ENCODE measurements at regions not wholly inside any gene's neighbourhood (a gene's known extent, or its start where the extent isn't known, plus 50 kb on each side); places are given as distances from the start of the nearest gene placed in this dataset.
"Not testable (repeated sequence)": the region's sequence is repeated elsewhere in the genome, so short reads cannot be mapped to it uniquely, and the experiment has no call there.

DNA sequence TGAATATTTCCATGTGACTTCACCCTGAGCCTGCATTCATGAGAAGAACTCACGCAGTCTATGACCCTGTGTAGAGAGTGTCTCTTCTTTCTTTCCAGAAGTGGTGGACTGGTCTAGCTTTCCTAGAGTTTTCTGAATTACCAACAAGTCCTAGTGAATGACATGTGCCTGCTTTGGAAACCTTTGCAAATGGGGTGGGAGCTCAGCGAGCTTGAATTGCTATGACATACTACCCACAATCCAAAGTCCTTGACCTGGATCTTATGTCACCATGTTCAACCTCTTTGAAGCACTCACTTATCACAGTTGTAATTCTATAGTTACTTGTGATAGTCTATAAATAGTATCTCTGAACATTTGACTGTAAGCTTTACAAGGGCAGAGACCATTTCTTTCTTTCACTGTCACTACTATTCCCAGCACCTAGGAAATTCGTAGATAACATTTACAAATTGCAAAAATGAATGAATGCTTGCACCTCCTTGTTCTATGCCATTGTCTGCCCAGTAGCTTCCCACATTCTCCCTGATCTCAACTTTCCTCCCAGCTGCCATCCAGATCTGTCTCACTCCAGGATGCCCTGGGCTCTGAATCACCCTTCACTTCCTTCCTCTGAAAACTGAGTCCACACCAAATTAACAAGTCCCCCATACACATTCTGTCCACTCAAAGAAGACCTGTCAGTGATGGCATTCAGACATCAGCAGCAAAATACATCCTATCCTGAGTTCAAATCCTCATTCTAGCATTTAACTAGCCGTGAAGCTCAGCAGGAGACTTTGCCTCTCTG is 201.9 kb upstream of the SESN3 start:
- no peak for DNase-seq

DNA sequence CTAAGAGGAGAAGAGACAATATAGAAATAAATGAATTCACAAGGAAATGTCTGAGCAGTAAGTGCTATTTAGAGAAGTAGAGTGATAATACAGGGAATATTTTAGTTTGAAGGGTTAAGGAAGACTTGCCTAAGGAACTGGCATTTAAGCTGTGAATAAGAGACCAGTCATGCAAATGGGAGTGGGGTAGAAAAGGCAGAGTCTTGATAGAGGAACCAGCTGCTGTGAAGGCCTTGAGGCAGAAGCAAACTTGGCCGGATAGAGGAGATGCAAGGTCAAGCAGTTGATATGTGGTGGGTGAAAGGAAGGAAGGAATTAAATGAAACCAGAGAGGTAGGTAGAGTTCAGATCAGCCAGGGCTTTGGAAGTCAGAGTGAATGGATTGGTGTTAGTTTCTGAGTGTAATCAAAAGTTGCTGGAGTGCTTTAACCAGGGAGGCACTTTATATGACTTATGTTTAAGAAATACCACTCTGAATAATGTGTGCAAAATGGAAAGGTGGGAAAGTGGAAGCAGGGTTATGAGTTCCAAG is 198.4 kb upstream of the SESN3 start:
- DNase-seq: no peak

- no peak for DNase-seq
Observed at GRCh38 chr11:95426823-95427462, 195.9 kb upstream of the SESN3 start.

DNA sequence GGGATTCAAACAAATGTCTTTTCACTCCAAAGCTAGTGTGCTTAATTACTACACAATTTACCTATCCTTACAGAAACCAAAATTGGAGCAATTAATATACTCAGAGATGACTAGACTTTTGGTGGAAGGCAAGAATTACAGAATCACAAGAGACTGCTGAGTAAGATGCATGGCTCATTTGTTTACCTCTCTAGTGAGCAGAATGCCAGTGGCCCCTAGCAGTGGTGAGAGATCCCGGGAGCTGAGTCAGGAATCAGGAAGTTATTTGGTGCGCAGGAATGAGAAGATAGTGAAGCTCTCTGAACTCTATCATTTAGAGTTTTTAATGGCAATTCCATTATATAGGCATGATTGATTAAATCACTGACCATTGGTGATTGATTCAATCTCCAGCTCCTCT is 188.9 kb upstream of the SESN3 start:
- no peak for DNase-seq

DNA sequence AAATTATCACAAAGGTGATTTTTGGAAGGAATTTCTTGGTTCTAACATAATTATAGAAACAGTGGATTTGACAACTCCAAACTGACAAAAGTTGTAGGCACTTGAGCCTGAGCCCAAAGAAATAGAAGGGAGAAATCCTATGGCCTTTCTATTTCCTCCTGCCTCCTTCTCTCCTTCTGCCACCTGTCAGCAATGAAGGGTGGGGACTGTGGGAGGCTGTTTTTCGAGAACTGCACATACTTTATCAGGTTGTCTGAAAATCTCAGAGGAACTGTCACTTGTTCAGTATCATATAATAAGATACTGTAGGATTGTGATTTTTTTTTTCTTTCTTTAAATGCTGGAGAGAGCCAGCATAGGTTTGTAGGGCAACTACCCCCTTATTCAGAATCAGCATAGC is 187.9 kb upstream of the SESN3 start:
- no peak for DNase-seq

- no peak for DNase-seq
Observed at GRCh38 chr11:95417832-95418231, 186.8 kb upstream of the SESN3 start.

GRCh38 chr11:95415837-95416304 is 184.9 kb upstream of the SESN3 start:
- DNase-seq: no peak

DNA sequence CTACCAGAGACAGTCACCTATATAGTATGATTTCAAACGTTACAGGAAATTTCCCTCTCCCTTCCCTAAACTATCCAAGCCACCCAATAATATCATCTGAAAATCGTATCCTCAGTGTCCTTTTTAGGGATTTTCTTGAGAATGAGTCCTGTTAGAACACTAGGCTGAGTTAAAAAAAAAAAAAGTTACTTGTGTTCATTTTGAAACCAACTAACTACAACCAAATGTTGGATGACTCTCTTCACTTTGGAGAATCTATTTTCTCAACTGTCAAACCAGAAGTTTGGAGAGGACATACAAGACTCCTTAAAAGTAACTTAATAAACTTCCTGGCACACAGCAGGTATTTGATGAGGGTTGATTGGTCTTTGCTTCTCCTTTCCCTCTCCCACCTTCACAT is 183.2 kb upstream of the SESN3 start:
- DNase-seq: no peak

GRCh38 chr11:95413761-95414160 is 182.8 kb upstream of the SESN3 start:
- no peak for DNase-seq

DNA sequence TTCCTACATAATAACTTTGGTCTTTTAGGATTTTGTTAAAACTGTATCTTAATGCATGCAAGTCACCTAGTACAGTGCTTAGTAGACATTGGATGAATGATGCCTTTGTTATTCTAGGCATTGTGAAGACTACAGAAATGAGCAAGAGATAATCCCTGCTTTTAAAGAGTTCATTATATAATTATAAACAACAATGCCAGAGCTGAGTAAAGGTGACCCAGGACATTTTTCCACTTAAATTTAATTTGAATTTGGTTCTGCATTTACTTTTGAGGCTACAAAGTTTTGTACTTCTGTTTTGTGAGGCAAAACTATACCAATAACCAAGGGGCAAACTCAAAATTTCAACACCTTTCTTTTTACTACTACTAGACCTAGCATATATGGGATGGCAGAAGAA is 182.0 kb upstream of the SESN3 start:
- no peak for DNase-seq

- no peak for DNase-seq
Observed at GRCh38 chr11:95412074-95412473, 181.1 kb upstream of the SESN3 start.

DNA sequence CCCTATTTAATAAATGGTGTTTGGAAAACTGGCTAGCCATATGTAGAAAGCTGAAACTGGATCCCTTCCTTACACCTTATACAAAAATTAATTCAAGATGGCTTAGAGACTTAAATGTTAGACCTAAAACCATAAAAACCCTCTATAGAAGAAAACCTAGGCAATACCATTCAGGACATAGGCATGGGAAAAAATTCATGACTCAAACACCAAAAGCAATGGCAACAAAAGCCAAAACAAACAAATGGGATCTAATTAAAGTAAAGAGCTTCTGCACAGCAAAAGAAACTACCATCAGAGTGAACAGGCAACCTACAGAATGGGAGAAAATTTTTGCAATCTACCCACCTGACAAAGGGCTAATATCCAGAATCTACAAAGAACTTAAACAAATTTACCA is 179.7 kb upstream of the SESN3 start:
- not testable (repeated sequence) for DNase-seq

DNA sequence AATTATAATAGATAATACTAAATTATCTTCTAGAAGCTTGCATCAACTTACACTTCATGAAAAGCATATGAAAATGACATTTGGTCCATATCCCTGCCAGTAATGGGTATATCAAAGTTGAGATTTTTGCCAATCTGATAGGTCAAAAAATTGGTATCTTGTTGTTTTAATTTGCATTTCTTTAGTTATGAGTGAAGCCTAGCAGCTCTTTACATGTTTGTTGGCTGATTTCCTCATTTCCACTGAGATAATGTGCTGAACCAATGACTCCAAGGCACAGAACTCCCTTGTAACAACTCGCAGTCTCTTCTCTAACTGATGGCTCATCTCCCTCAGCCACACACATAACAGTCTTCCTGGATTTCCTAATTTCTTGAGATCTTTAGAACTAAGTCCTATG is 175.3 kb upstream of the SESN3 start:
- no peak for DNase-seq

DNA sequence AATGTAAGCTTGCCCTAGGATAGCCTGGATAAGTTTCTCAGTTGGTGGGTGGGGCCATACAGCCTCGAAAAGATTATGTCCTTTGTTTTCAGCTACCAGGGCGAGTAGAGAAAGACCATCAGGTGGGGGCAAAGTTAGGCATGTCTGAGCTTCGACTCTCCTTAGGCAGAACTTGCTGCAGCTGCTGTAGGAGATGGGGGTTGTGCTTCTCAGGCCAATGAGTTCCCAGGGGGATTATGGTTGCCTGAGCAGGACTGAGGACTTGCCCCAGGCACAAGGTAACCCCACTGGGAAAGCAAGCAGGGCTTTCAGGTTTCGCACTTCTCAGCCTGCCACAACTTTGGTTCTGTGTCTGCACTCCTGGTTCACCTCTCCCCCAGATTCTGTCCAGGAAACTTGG is 173.4 kb upstream of the SESN3 start:
- DNase-seq: no peak

DNA sequence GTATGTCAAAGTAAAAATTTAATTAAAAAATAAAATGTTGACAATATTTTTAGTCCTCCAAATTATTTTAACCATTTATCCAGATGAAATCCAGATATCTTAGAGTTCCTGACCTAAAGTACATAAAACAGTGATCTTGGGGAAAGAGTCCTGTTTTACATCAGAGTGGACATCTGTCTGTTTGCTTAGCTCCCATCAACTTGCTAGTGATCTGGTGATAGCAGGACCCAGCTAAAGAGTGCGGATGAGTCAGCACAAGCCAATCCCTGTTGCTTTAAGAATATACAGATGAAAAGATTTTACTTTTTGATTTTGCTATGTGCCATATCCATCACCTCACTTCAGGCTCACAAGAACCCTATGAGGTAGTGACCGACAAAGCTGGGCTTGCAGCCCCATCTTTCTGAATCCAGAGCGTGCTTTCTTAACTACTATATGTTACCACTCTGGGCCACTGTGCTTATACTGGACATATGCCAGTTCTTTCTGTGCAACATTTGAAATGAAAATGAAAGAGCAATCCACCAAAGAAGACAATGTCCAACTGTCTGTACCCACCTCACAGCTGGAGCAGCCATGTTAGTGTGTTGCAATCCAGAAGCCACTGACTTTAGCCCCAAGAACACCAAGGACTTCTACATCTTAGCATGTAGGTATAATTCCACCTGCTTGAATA is 167.6 kb upstream of the SESN3 start:
- DNase-seq: no peak

GRCh38 chr11:95392644-95393043 is 161.6 kb upstream of the SESN3 start:
- no peak for DNase-seq

GRCh38 chr11:95389427-95389826 is 158.4 kb upstream of the SESN3 start:
- DNase-seq: no peak

DNA sequence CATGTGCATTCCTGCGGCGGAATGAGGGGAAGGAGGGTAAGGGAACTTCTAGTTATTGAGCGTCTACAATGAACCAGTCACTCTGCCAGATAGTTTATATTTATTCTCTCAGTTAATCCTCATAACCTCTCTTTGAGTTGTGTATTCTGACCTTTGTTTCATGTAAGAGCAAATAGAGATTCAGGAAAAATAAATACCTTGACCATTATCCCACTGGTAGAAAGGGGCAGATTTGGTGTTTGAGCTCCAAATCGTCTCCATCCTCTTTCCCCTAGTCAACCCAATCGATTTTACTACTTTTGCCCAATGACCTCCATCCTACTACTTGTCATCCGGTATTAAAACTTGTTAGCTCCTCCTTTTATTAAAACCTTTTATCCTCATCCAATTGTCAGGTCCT is 157.1 kb upstream of the SESN3 start:
- DNase-seq: no peak

DNA sequence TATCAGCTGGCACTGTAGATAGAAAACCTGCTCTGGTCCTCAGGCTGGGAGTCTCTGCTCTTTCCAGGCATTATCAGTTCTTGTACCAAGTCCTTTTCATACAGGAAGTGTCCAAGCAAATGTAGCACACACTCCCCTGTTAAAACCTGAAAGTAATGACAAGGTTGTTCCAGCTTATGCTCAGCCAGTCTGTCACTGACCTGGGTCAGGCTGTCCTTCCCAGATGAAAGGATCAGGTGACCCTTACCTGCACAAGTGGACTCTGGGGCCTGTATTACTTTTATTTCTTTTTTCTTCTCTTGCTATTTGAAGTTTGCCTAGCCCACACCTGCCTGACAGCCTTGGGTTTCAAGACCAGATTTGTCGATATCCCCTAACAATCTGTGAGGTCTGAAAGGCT is 156.3 kb upstream of the SESN3 start:
- DNase-seq: no peak

DNA sequence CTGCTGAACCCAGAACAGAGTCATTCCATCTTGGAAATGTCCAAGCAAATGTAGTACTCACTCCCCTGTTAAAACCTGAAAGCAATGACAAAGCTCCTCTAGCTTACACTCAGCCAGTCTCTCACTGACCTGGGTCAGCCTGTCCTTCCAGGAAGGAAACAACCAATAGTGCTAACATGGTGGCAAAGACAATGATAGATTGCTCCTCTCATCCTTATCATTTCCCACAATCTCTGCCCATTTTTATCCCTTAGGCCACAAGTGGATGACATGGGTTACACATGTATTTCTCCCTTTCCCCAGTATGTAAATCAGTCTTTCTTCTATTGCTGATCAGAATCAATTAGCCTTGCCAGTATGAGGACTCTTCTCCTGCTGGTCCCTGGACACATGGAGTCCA is 154.6 kb upstream of the SESN3 start:
- DNase-seq: no peak

DNA sequence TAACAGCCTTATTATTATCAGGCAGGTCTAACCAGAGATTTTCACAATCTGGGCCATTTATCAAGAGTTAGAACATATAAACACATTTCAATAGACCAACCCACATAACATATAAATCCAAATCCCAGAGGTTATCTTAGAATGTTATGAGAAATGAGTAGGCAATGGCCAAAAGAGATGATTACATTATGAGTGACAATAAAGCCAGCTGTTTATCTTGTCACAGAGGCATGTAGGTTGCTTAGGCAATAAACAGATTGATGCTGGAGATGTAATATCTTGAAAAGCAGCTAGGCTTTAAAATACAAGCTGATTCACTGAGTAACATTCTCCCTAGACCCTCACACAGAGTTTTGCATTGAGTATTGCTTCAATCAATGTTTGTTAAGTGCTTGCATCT is 148.5 kb upstream of the SESN3 start:
- no peak for DNase-seq

DNA sequence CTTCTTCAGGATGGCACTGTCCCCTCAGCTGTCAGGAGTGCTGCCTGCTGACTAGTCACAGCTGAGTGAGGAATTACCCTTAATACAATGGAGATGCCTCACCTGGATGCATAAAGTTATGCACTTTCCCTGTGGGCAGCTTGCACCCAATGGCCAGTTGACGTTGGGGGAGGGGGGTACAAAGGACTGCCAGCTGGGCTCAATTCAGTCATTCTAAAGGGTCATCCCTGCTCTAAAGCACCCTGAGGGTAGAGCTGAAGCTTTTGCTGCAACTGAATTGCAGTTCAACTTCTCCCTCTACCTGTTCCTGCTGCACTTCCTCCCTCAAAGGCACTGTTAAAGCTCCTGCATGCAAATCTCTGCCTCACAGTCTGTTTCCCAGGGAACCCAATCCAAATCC is 147.8 kb upstream of the SESN3 start:
- DNase-seq: no peak

- DNase-seq: no peak
Observed at GRCh38 chr11:95378111-95378510, 147.1 kb upstream of the SESN3 start.

DNA sequence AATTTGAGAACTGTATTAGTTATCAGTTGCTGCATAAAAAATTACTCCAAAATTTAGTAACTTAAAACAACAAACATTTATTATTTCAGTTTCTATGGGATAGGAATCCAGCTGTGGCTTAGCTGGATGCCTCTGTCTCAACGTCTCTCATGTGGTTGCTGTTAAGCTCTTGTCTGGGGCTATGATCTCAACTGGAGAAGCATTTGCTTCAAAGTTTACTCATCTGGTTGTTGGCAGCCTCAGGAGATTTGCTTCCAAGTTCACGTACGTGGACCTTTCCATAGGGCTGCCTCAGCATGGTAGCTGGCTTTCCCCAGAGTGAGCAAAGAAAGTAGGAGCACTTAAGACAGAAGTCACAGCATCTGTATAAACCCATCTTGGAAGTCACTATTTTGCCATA is 144.9 kb upstream of the SESN3 start:
- no peak for DNase-seq
